ENCODE measurements at regions not wholly inside any gene's neighbourhood (a gene's known extent, or its start where the extent isn't known, plus 50 kb on each side); places are given as distances from the start of the nearest gene placed in this dataset.

GRCh38 chr5:159762921-159763320, 153.4 kb upstream of the ADRA1B start:
- TF ChIP-seq CTCF (IDR thresholded peaks at IDR 0.05; ENCODE audit: insufficient read depth, low read depth, low read length), result no peak
- no peak for TF ChIP-seq EZH2 (IDR thresholded peaks at IDR 0.05; ENCODE audit: insufficient read depth, low read length)
- H3K4me3 Mint-ChIP-seq (ENCODE audit: unreplicated experiment), result no peak overlapping the region
- no peaks in the 10 kb centered on the region for H4K20me1 ChIP-seq (ENCODE audit: insufficient read depth, low read length)
- H3K9ac ChIP-seq (ENCODE audit: low read length), result no peak overlapping the region
- no peaks in the 10 kb centered on the region for H3K9me3 ChIP-seq (ENCODE audit: insufficient read depth, low read depth, low read length)
- no peaks in the 10 kb centered on the region for H3K79me2 ChIP-seq (ENCODE audit: insufficient read depth, low read length)
- DNase-seq (ENCODE audit: low read depth) (no peak), FAIRE-seq (no peak)
- H3K4me2 ChIP-seq (ENCODE audit: low read length), result no peak overlapping the region
- no peak overlapping the region for H3K27ac Mint-ChIP-seq (ENCODE audit: unreplicated experiment)
- H3K36me3 ChIP-seq (ENCODE audit: insufficient read depth, low read length), result no peaks in the 10 kb centered on the region
- H2AFZ ChIP-seq (ENCODE audit: low read depth, low read length), result no peak overlapping the region
- peaks cover 2% of the 10 kb centered on the region for H3K36me3 Mint-ChIP-seq (ENCODE audit: low read depth, unreplicated experiment)
- peaks cover 4% of the 10 kb centered on the region for H3K9me3 Mint-ChIP-seq (ENCODE audit: unreplicated experiment)
- no peak overlapping the region for H3K4me3 ChIP-seq (ENCODE audit: insufficient read depth, low read depth, low read length)
- peaks cover 16% of the 10 kb centered on the region for H3K4me1 Mint-ChIP-seq (ENCODE audit: low read depth, unreplicated experiment)
- H3K27me3 ChIP-seq (ENCODE audit: insufficient read depth, low read length), result no peaks in the 10 kb centered on the region
- no peaks in the 10 kb centered on the region for H3K27me3 Mint-ChIP-seq (ENCODE audit: low read depth, unreplicated experiment)
- H3K27ac ChIP-seq (ENCODE audit: low read depth, low read length), result no peak overlapping the region
- H3K4me1 ChIP-seq (ENCODE audit: insufficient read depth, low read length), result peaks cover 20% of the 10 kb centered on the region

GRCh38 chr5:159763562-159763961, 152.7 kb upstream of the ADRA1B start:
- no peaks in the 10 kb centered on the region for H3K9me3 ChIP-seq (ENCODE audit: insufficient read depth, low read depth, low read length)
- Mint-ChIP-seq H3K4me3 (ENCODE audit: unreplicated experiment) (no peak overlapping the region), H3K9me3 (ENCODE audit: unreplicated experiment) (peaks cover 4% of the 10 kb centered on the region), H3K27ac (ENCODE audit: unreplicated experiment) (peak overlapping the region; percentile 16), H3K27me3 (ENCODE audit: low read depth, unreplicated experiment) (no peaks in the 10 kb centered on the region), H3K36me3 (ENCODE audit: low read depth, unreplicated experiment) (peaks cover 2% of the 10 kb centered on the region), H3K4me1 (ENCODE audit: low read depth, unreplicated experiment) (peaks cover 16% of the 10 kb centered on the region)
- H3K4me3 ChIP-seq (ENCODE audit: insufficient read depth, low read depth, low read length), result no peak overlapping the region
- no peak overlapping the region for H2AFZ ChIP-seq (ENCODE audit: low read depth, low read length)
- peak overlapping the region; percentile 14 for H3K9ac ChIP-seq (ENCODE audit: low read length)
- peak overlapping the region; percentile 67 for H3K4me2 ChIP-seq (ENCODE audit: low read length)
- H3K4me1 ChIP-seq (ENCODE audit: insufficient read depth, low read length), result peaks cover 26% of the 10 kb centered on the region
- H4K20me1 ChIP-seq (ENCODE audit: insufficient read depth, low read length), result no peaks in the 10 kb centered on the region
- no peaks in the 10 kb centered on the region for H3K36me3 ChIP-seq (ENCODE audit: insufficient read depth, low read length)
- no peaks in the 10 kb centered on the region for H3K79me2 ChIP-seq (ENCODE audit: insufficient read depth, low read length)
- no peak for DNase-seq (ENCODE audit: low read depth)
- FAIRE-seq, result peak; percentile 23
- peak overlapping the region; percentile 33 for H3K27ac ChIP-seq (ENCODE audit: low read depth, low read length)
- no peaks in the 10 kb centered on the region for H3K27me3 ChIP-seq (ENCODE audit: insufficient read depth, low read length)
- TF ChIP-seq CTCF (IDR thresholded peaks at IDR 0.05; ENCODE audit: insufficient read depth, low read depth, low read length), result no peak
- no peak for TF ChIP-seq EZH2 (IDR thresholded peaks at IDR 0.05; ENCODE audit: insufficient read depth, low read length)

GRCh38 chr5:159764283-159765134, 151.8 kb upstream of the ADRA1B start:
- Histone ChIP-seq H2AFZ (ENCODE audit: low read depth, low read length) (no peak overlapping the region), H3K36me3 (ENCODE audit: insufficient read depth, low read length) (no peaks in the 10 kb centered on the region), H3K27me3 (ENCODE audit: insufficient read depth, low read length) (no peaks in the 10 kb centered on the region), H3K9me3 (ENCODE audit: insufficient read depth, low read depth, low read length) (no peaks in the 10 kb centered on the region), H3K9ac (ENCODE audit: low read length) (peak overlapping the region; percentile 28), H3K27ac (ENCODE audit: low read depth, low read length) (peak overlapping the region; percentile 61), H3K4me1 (ENCODE audit: insufficient read depth, low read length) (peaks cover 27% of the 10 kb centered on the region), H3K79me2 (ENCODE audit: insufficient read depth, low read length) (no peaks in the 10 kb centered on the region), H4K20me1 (ENCODE audit: insufficient read depth, low read length) (no peaks in the 10 kb centered on the region), H3K4me3 (ENCODE audit: insufficient read depth, low read depth, low read length) (no peak overlapping the region), H3K4me2 (ENCODE audit: low read length) (peak overlapping the region; percentile 67)
- TF ChIP-seq EZH2 (IDR thresholded peaks at IDR 0.05; ENCODE audit: insufficient read depth, low read length) (no peak), CTCF (IDR thresholded peaks at IDR 0.05; ENCODE audit: insufficient read depth, low read depth, low read length) (no peak)
- Mint-ChIP-seq H3K27ac (ENCODE audit: unreplicated experiment) (peak overlapping the region; percentile 37), H3K9me3 (ENCODE audit: unreplicated experiment) (peaks cover 4% of the 10 kb centered on the region), H3K36me3 (ENCODE audit: low read depth, unreplicated experiment) (peaks cover 2% of the 10 kb centered on the region), H3K4me3 (ENCODE audit: unreplicated experiment) (no peak overlapping the region), H3K4me1 (ENCODE audit: low read depth, unreplicated experiment) (peaks cover 16% of the 10 kb centered on the region), H3K27me3 (ENCODE audit: low read depth, unreplicated experiment) (no peaks in the 10 kb centered on the region)
- peak; percentile 91 for DNase-seq (ENCODE audit: low read depth)
- FAIRE-seq, result peak; percentile 78
